HL-60/S4 treated with phorbol 12-myristate 13-acetate at 8.2 ng/mL for 4 days and 3 days (cell line): ENCODE measurements at regions not wholly inside any gene's neighbourhood (a gene's known extent, or its start where the extent isn't known, plus 50 kb on each side); places are given as distances from the start of the nearest gene placed in this dataset.

Experiments used
- in situ Hi-C: fragments of 300-500 bp; cut with MboI; formaldehyde crosslinking; loops from 2 replicates; pipeline ENCODE4 v1.15.0; 2022; ENCODE audit warnings: low sequenced_read_pairs

- in situ Hi-C loops = no loop called here
These were observed 88.5 kb upstream of the NOCT start for GRCh38 chr4:138927072-138927471.

DNA sequence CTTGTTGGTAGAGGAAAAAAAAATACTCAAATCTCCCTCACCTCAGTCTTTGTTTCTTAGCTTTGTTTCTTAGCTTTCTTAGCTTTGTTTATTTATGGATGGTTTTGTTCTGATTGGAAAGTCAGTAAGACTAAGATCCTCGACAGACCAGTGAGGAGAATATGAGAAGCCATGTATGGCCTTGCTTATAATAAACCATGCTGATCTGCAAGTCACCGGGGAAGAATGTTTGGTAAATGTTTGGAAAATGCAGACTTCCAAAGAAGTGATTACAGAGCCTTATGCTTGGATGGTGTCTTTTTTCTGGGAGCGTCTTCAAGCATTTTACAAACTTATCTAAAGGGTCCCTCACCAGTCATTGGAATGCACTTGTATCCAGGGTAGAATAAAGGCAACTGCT is 90.1 kb upstream of the NOCT start:
- in situ Hi-C loops = no loop called here

GRCh38 chr4:138919094-138919936 is 96.3 kb upstream of the NOCT start:
- in situ Hi-C loops = no loop called here

DNA sequence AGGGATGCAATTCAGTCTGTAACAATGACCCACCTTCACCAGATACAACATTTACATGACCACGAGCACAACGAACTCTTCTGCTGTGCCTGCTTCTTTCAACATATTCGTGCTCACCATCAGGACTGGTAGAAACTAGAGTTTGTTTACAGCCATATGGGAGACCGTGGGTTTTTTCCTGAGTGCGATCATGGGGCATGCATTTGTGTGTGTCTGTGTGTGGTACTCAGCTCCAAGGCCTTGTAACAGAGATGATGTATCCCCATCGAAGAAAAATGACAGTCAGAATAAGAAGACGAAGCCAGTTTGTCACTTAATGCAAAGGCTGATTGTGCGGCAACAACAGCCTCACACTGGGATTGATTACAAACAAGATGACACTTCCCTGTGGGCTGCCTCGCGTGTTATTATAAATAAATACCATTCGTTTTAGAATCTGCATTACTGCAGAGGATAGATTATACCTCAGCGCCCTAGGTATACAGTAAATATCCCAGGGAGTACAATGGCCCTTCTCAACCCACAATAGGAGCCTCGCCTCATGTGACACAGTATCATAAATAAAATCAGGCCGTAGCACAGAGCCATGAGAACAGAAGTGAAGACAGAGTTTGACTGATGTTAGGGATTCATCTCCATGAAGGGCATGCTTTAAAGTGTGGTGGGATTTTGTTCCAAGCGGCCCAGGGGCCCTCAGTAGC is 97.3 kb upstream of the NOCT start:
- in situ Hi-C loops = no loop called here

DNA sequence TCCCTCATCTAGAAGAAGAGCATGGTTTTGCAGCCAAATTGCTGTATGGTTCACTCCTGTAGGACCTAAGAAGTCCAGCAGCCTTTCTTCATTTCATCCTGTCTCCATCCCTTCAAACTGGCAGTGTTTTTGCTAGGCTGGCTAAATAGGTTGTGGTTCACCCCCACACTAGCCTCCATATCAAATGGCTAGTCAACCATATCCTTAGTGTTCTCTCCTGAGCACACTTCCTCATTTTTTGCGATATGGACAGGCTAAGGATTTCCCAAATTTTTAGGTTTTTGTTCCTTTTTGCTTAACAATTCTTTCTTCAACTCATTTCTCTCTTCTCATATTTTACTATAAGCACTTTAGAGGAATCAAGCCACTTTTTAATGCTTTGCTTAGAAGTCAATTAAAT is 98.8 kb upstream of the NOCT start:
- in situ Hi-C loops = no loop called here

DNA sequence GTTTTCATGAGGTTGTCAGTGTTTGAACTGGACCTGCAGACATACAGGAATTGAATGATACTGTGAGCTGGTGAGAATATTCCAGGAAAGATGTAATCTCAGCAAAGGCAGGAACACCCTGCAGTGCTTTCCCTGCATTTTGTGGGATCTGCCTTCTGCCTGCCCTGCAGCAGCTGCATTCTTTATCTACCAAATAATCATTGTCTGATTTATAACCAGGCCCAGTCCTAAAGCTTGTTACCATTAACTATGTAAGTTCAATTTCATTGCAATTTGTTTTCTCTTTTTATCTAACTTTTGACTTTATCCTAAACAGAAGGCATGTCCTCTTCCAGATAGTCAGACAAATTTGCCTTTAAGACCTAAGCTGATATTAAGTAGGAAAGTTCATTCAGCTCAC is 99.8 kb upstream of the NOCT start:
- in situ Hi-C loops = no loop called here

GRCh38 chr4:138912704-138913340 is 102.8 kb upstream of the NOCT start:
- in situ Hi-C loops = no loop called here

DNA sequence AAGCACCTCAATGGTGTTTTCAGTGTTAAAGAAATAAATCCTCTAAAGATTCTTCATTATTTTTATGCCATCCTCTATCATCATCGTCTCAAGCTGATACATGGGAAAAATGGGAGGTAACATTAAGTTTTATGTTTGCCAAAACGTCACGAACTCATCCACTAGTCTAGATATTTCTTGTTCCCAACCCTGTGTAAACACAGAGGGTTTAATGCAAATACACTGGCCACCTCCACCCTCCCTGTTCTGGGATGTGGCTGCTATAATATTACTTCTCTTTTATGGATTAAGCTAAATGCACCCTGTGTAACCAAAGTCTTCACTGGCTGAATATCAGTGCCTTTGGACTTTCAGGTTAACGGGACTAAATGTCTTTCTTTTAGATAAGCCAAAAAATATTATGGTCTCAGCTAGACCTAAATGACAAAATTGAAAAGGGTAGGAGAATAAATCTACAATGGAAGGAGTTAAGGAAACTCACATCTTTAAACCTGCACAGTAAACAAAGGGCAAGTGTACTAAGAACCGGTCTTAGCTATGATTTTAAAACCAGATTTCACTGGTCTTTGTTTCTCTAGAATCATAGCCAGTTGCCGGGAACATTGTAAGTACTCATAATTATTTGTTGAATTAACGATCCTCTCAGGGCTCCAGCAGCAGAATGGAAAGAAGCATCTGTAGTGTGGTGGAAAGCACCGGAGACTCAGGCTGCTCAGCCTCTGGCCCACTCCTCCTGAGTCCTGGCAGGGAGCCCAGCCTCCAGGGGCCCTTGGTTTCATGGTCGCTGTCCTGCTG is 103.5 kb upstream of the NOCT start:
- in situ Hi-C loops = no loop called here

DNA sequence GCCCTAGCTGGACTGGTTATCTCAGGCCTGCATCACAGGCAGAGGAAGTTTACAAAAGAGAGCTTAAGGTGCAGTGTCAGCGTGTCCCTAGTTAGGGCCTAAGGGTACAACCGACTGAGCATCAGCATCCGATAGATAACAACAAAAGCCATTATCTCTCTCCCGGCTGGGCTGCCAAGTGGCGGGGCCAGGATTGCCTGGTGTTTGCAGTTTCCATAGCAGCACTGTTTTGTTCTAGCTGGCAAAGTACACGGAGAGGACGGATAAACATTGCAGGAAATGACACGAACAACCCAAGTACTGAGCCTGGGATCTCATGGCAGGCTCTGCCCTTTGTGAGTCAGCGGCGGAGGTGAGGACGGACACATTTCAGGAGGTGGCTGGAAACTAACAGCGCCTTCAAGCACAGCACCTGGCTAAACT is 104.7 kb upstream of the NOCT start:
- in situ Hi-C loops = no loop called here

DNA sequence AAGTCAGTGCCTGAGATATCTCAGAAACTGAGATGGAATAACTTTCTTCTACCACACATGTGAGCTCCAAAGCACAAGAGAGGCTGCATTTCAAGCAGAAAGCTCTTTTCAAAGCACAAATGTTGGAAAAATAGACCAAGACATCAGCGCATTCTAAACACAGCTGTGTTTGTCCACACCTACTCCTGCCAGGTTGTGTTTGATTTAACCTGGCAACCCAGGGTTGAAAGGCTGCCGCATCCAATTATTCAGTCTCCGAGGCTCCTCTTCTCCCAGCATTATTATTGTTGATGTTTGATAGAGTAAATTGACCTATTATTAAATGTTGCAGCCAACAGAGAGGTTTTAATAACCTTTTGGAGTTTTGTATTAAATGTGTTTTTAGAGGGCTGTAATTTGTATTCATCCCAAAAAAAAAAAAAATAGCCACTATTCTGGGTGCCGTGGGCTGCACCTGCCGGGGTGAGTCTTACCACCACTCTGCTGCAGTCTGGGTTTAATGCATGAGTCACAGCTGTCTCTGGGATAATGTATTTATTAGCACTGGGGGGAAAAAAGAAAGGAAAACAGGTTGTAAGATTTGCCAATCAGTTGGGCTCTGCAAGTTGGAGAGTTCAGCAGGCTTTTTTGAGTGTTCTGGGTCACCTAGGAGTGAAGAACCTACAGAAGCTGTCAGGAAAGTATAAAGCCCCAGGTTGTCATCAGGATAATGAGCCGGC is 105.2 kb upstream of the NOCT start:
- in situ Hi-C loops = no loop called here

DNA sequence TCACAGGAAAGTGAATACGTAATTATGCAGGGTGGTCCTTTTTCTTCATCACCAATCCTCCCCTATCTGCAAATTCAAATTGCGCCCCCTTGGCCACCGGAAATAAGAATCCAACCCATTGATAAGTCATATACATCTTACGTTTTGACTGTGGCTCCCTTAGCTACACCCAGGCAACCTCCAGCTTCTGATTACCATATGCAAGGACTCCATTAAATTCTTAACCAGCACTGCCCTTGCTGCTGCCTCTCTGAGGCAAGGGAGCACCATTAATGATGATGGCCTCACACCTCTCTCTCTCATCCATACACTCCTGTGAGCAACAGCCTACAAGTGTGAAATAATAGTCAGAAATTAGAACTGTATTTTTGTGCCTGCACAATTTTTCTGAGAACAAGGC is 106.0 kb upstream of the NOCT start:
- in situ Hi-C loops = no loop called here

GRCh38 chr4:138908134-138908533 is 107.4 kb upstream of the NOCT start:
- in situ Hi-C loops = no loop called here

GRCh38 chr4:138907174-138907573 is 108.4 kb upstream of the NOCT start:
- in situ Hi-C loops = no loop called here

GRCh38 chr4:138904793-138905192 is 110.8 kb upstream of the NOCT start:
- in situ Hi-C loops = no loop called here

GRCh38 chr4:138903185-138903584 is 112.4 kb upstream of the NOCT start:
- in situ Hi-C loops = no loop called here

GRCh38 chr4:138902705-138903104 is 112.9 kb upstream of the NOCT start:
- in situ Hi-C loops = no loop called here

GRCh38 chr4:138901177-138901576 is 114.4 kb upstream of the NOCT start:
- in situ Hi-C loops = no loop called here

DNA sequence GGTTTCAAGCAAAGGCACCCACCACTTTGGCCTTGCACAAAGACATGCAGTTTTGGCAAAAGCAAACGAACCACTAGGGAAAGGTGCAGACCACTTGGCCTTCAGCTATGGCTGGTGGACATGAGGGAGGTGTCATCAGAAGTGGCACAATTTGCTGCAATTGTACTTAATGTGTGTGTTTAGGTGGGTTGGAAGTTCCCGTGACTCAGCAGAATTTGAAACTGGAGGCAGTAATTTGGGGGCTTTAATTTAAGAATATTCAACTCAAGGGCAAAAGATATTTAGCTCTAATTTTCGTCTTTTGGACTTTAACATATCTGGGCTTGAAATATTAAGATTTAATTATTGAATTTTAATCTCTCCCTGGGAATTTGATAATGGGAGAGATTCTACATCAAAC is 115.6 kb upstream of the NOCT start:
- in situ Hi-C loops = no loop called here

GRCh38 chr4:138898282-138898681 is 117.3 kb upstream of the NOCT start:
- in situ Hi-C loops = no loop called here

DNA sequence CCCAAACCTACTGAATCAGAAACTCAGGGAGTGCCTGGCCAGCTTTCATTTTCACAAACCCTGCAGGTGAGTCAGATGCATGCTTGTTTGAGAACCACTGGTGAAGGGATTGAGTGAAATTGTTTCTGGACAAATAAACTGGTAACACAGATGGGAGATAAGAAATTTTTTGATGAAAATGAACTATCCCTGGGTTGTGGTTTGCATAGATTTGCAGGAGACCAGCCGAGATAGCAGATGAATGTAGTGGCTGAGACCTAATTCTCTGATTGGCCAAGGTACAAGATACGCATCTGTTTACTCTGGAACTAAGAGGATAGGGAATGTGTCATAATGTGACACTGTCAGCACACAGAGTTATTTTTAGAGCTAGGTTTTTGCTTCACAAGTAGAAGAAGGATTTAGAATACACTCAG is 117.8 kb upstream of the NOCT start:
- in situ Hi-C loops = no loop called here
